DND-41 (cell line): ENCODE measurements at regions not wholly inside any gene's neighbourhood (a gene's known extent, or its start where the extent isn't known, plus 50 kb on each side); places are given as distances from the start of the nearest gene placed in this dataset.

Experiments
- ATAC-seq: fragments of 200-7000 bp; cut with Tn5 transposase; 3 replicates; pipeline ENCODE4 v1.9.1; 2021; ENCODE audit warnings: low read depth; ENCODE audit not compliant: insufficient read depth
- DNase-seq: peaks from one replicate; pipeline ENCODE4 v3.0.0-alpha.2; 2020
- H2AFZ ChIP-seq: 2 replicates; pipeline ENCODE4 v1.6.0; 2012; ENCODE audit warnings: low read depth, low read length
- H3K27ac ChIP-seq: 2 replicates; pipeline ENCODE4 v1.5.1; 2012; ENCODE audit warnings: low read length, inconsistent platforms
- H3K27me3 ChIP-seq: fragments of 200-600 bp; sonication (generic); 2 replicates; pipeline ENCODE4 v1.6.0; 2012; ENCODE audit warnings: low read length, mild to moderate bottlenecking, inconsistent platforms; ENCODE audit not compliant: insufficient read depth, poor library complexity
- H3K36me3 ChIP-seq: 2 replicates; pipeline ENCODE4 v1.5.1; 2012; ENCODE audit warnings: low read length, inconsistent platforms; ENCODE audit not compliant: insufficient read depth
- H3K4me1 ChIP-seq: 2 replicates; pipeline ENCODE4 v1.5.1; 2012; ENCODE audit warnings: mild to moderate bottlenecking, low read length; ENCODE audit not compliant: insufficient read depth
- H3K4me2 ChIP-seq: 2 replicates; pipeline ENCODE4 v1.6.0; 2012; ENCODE audit warnings: mild to moderate bottlenecking, moderate library complexity, low read length, inconsistent platforms; ENCODE audit not compliant: insufficient read depth
- H3K4me3 ChIP-seq, 2 experiments: fragments of 200-600 bp in 1 of 2; shearing (Covaris generic) in 1 of 2; 2 replicates each; pipeline ENCODE4 v1.5.1; 2012 to 2016; ENCODE audit warnings: inconsistent platforms in 2 of 2, low read length in 2 of 2, mild to moderate bottlenecking in 2 of 2, low read depth in 1 of 2, moderate library complexity in 1 of 2
- H3K79me2 ChIP-seq: 2 replicates; pipeline ENCODE4 v1.6.0; 2012; ENCODE audit warnings: low read length, inconsistent platforms; ENCODE audit not compliant: insufficient read depth
- H3K9ac ChIP-seq: 2 replicates; pipeline ENCODE4 v1.6.0; 2012; ENCODE audit warnings: low read depth, mild to moderate bottlenecking, inconsistent platforms, low read length, moderate library complexity
- H3K9me3 ChIP-seq: 2 replicates; pipeline ENCODE4 v1.5.1; 2012; ENCODE audit warnings: low read length, moderate library complexity, mild to moderate bottlenecking, inconsistent platforms; ENCODE audit not compliant: insufficient read depth, severe bottlenecking
- H4K20me1 ChIP-seq: 2 replicates; pipeline ENCODE4 v1.6.0; 2012; ENCODE audit warnings: low read length; ENCODE audit not compliant: insufficient read depth
- EZH2 ChIP-seq: IDR thresholded peaks from 3 replicates; pipeline ENCODE4 v1.6.1; 2012; ENCODE audit warnings: borderline replicate concordance, low read depth, mild to moderate bottlenecking, moderate library complexity, low read length, inconsistent platforms; ENCODE audit not compliant: severe bottlenecking
- TF ChIP-seq, protein P1 (sequence below): IDR thresholded peaks from 2 replicates; pipeline ENCODE4 v1.5.1; 2012; ENCODE audit warnings: borderline replicate concordance, low read length, moderate library complexity, mild to moderate bottlenecking; ENCODE audit not compliant: poor library complexity, severe bottlenecking; ENCODE audit errors: extremely low read depth

DNA sequence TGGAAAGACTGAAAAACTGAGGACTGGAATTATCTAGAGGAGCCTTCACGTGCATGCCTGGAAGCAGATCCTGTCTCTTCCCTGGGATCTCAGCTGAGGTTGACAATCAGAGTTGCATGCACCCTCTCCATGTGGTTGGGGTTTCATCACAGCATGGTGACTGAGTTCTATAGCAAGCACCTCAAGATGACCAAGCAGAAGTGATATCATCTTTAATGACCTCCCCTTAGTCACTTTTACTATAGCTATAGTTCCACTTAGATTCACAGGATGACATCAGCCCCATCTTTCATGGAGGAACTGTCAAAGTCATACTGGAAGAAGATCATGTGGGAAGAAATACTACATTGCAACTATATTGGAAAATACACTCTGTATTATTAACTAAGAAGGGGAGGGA lies 105.8 kb upstream of the ATXN7L3B start:
- H3K27ac ChIP-seq: no peak overlapping the region
- H4K20me1 ChIP-seq: no peaks in the 10 kb centered on the region
- TF ChIP-seq, protein P1, sequence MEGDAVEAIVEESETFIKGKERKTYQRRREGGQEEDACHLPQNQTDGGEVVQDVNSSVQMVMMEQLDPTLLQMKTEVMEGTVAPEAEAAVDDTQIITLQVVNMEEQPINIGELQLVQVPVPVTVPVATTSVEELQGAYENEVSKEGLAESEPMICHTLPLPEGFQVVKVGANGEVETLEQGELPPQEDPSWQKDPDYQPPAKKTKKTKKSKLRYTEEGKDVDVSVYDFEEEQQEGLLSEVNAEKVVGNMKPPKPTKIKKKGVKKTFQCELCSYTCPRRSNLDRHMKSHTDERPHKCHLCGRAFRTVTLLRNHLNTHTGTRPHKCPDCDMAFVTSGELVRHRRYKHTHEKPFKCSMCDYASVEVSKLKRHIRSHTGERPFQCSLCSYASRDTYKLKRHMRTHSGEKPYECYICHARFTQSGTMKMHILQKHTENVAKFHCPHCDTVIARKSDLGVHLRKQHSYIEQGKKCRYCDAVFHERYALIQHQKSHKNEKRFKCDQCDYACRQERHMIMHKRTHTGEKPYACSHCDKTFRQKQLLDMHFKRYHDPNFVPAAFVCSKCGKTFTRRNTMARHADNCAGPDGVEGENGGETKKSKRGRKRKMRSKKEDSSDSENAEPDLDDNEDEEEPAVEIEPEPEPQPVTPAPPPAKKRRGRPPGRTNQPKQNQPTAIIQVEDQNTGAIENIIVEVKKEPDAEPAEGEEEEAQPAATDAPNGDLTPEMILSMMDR: no peak
- no peak for TF ChIP-seq EZH2

DNA sequence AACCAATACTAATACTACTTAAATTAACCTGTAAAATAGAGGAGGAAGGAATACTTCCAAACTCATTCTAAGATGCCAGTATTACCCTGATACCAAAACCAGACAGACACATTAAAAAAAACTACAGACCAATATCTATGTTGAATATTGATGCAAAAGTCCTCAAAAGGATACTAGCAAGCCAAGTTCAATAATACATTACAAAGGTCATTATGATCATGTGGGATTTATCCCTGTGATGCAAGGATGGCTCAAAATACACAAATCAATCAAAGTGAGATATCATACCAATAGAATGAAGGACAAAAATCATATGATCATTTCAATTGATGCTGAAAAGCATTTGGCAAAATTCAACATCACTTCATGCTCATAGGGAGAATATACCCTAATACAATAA lies 97.2 kb upstream of the ATXN7L3B start:
- Histone ChIP-seq H3K27ac (no peak overlapping the region), H3K36me3 (no peaks in the 10 kb centered on the region), H3K4me1 (no peaks in the 10 kb centered on the region), H3K27me3 (no peaks in the 10 kb centered on the region), H2AFZ (no peak overlapping the region), H3K79me2 (no peaks in the 10 kb centered on the region), H3K9me3 (no peaks in the 10 kb centered on the region), H4K20me1 (no peaks in the 10 kb centered on the region), H3K4me3 (no peak overlapping the region), H3K9ac (no peak overlapping the region), H3K4me2 (no peak overlapping the region)
- DNase-seq (no peak), ATAC-seq (no peak)
- no peak for TF ChIP-seq EZH2
- TF ChIP-seq, protein P1: no peak

More for the DNA sequence above, 105.8 kb upstream of the ATXN7L3B start:
- H3K36me3 ChIP-seq: no peaks in the 10 kb centered on the region
- H2AFZ ChIP-seq: no peak overlapping the region
- no peaks in the 10 kb centered on the region for H3K27me3 ChIP-seq
- H3K79me2 ChIP-seq: no peaks in the 10 kb centered on the region
- no peak overlapping the region for H3K9ac ChIP-seq
- no peaks in the 10 kb centered on the region for H3K4me1 ChIP-seq
- H3K4me2 ChIP-seq: no peak overlapping the region
- no peak overlapping the region for H3K4me3 ChIP-seq
- no peaks in the 10 kb centered on the region for H3K9me3 ChIP-seq
- ATAC-seq: no peak
- no peak for DNase-seq

DNA sequence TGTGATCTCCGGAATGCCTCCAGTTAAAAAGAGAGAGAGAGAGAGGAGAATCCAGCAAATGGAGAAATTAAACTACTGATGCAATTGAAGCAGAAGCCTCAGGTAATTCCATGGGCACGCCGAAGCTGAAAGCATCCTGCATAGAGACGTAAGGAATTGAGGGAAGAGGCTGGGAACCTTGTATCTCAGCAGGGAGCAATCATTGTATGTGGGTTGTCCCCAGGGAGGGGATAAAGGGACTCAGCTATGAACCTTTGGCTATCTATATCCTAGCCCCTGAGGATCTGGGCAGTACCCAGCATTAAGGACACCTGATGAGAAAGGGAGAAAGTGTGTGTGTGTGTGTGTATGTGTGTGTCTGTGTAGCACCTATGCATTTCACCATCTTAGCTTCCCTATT lies 95.8 kb upstream of the ATXN7L3B start:
- H3K79me2 ChIP-seq: no peaks in the 10 kb centered on the region
- ATAC-seq (no peak), DNase-seq (no peak)
- no peaks in the 10 kb centered on the region for H3K9me3 ChIP-seq
- H3K27me3 ChIP-seq: no peaks in the 10 kb centered on the region
- H3K27ac ChIP-seq: no peak overlapping the region
- no peak overlapping the region for H3K4me2 ChIP-seq
- H2AFZ ChIP-seq: no peak overlapping the region
- no peaks in the 10 kb centered on the region for H3K4me1 ChIP-seq
- H3K36me3 ChIP-seq: no peaks in the 10 kb centered on the region
- no peak overlapping the region for H3K4me3 ChIP-seq
- TF ChIP-seq, protein P1: no peak
- TF ChIP-seq EZH2: no peak
- H4K20me1 ChIP-seq: no peaks in the 10 kb centered on the region
- no peak overlapping the region for H3K9ac ChIP-seq

DNA sequence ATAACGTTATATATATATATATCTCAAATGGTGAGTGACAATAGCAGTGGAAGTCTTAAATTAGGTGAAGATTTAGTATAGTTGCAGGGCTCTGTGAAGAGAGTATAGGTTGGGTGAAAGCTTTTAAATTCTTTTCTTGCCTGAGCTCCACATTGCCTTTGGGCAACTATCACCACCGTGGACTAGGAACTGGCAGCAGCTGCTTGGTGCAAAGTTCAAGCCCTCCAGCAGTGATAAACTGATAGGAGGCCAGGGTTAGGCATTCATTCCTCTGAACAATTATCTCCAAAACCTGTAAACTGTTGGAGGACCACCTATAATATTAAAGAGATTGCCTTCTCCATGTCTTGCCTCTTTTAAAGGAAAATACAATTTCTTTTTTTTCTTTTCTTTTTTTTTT lies 91.2 kb upstream of the ATXN7L3B start:
- Histone ChIP-seq H2AFZ (no peak overlapping the region), H3K4me2 (no peak overlapping the region), H4K20me1 (no peaks in the 10 kb centered on the region), H3K9ac (no peak overlapping the region), H3K9me3 (no peaks in the 10 kb centered on the region), H3K27me3 (no peaks in the 10 kb centered on the region), H3K79me2 (no peaks in the 10 kb centered on the region), H3K4me3 (no peak overlapping the region), H3K4me1 (no peaks in the 10 kb centered on the region), H3K27ac (no peak overlapping the region), H3K36me3 (no peaks in the 10 kb centered on the region)
- DNase-seq (no peak), ATAC-seq (no peak)
- no peak for TF ChIP-seq EZH2
